GM12892 (cell line): ENCODE measurements at regions not wholly inside any gene's neighbourhood (a gene's known extent, or its start where the extent isn't known, plus 50 kb on each side); places are given as distances from the start of the nearest gene placed in this dataset.

Experiments used
- POLR2A ChIP-seq: IDR thresholded peaks from 2 replicates; pipeline ENCODE4 v1.6.1; 2011; ENCODE audit warnings: low read depth, low read length, control low read depth
- POLR2AphosphoS5 ChIP-seq: IDR thresholded peaks from 2 replicates; pipeline ENCODE4 v1.6.1; 2011; ENCODE audit warnings: low read depth, low read length, control low read depth

DNA sequence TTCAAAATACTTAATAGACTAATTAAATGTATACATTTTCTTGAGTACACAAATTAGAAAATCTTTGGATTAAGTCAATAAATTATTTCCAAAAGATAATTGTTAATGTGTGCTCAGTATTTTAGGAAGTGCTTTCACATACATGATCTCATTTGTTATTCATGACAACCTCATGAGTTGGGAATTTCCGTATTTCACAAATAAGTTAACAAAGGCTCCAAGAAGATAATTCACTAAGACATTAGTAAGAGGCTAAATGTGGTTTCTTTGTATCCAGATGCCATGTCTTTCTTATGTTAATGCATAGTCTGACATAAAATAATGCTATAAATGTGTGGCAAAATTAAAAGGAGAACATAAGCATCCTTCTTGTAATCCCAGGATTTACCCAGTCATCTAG is 79.5 kb upstream of the TCF21 start:
- TF ChIP-seq POLR2AphosphoS5: no peak
- no peak for TF ChIP-seq POLR2A
